ENCODE measurements at regions not wholly inside any gene's neighbourhood (a gene's known extent, or its start where the extent isn't known, plus 50 kb on each side); places are given as distances from the start of the nearest gene placed in this dataset.

DNA sequence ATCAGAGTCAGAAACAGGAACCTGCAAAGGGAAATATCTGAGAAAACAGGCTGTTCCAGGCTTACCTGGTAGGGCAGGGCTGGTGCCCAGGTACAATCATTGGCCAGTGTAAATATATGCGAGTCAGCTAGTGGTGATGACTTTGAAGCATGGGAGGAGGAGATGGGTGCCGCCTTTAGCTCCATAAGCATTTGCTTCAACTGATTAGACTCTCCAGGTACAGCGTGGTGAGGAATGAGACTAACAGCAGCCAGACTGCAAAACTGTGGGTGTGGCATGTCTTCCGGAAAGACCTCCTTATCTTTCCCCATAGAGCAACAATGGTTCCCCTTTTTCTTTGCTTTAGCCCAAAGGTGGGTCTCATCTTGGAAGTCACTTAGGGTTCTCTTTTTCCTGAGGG is 137.2 kb downstream of the LRIG2 start:
- TF ChIP-seq, protein P1, sequence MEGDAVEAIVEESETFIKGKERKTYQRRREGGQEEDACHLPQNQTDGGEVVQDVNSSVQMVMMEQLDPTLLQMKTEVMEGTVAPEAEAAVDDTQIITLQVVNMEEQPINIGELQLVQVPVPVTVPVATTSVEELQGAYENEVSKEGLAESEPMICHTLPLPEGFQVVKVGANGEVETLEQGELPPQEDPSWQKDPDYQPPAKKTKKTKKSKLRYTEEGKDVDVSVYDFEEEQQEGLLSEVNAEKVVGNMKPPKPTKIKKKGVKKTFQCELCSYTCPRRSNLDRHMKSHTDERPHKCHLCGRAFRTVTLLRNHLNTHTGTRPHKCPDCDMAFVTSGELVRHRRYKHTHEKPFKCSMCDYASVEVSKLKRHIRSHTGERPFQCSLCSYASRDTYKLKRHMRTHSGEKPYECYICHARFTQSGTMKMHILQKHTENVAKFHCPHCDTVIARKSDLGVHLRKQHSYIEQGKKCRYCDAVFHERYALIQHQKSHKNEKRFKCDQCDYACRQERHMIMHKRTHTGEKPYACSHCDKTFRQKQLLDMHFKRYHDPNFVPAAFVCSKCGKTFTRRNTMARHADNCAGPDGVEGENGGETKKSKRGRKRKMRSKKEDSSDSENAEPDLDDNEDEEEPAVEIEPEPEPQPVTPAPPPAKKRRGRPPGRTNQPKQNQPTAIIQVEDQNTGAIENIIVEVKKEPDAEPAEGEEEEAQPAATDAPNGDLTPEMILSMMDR (conservative IDR thresholded peaks at IDR 0.05 in 1 of 2, IDR thresholded peaks at IDR 0.05 in 1 of 2; ENCODE audit: low read depth in 1 of 2, low read length in 2 of 2), result no peak
- no peak for TF ChIP-seq EZH2 (IDR thresholded peaks at IDR 0.05; ENCODE audit: low read length, missing control alignments)
